Bronchial epithelial cell (primary cell): ENCODE measurements at regions not wholly inside any gene's neighbourhood (a gene's known extent, or its start where the extent isn't known, plus 50 kb on each side); places are given as distances from the start of the nearest gene placed in this dataset.

ENCODE experiments used
- DNase-seq: peaks from one replicate; pipeline ENCODE4 v3.0.0-alpha.2; 2010; ENCODE audit warnings: low read depth
- FAIRE-seq: peaks from 2 replicates; lab custom pipeline; 2011; peaks lifted over from hg19 to GRCh38; lab: Jason Lieb, UNC
- H3K27me3 ChIP-seq: 2 replicates; pipeline ENCODE4 v1.5.1; 2011; ENCODE audit warnings: low read length; ENCODE audit not compliant: control insufficient read depth, insufficient read depth
- H3K36me3 ChIP-seq: 2 replicates; pipeline ENCODE4 v1.5.1; 2011; ENCODE audit warnings: low read length; ENCODE audit not compliant: control insufficient read depth, insufficient read depth
- H3K4me3 ChIP-seq: 2 replicates; pipeline ENCODE4 v1.5.1; 2011; ENCODE audit warnings: mild to moderate bottlenecking, low read depth, low read length, control low read depth
- TF ChIP-seq, protein P1 (sequence below): IDR thresholded peaks from 2 replicates; pipeline ENCODE4 v1.5.1; 2011; ENCODE audit warnings: mild to moderate bottlenecking, moderate library complexity, low read length, control low read depth, inconsistent platforms; ENCODE audit not compliant: insufficient read depth, severe bottlenecking

DNA sequence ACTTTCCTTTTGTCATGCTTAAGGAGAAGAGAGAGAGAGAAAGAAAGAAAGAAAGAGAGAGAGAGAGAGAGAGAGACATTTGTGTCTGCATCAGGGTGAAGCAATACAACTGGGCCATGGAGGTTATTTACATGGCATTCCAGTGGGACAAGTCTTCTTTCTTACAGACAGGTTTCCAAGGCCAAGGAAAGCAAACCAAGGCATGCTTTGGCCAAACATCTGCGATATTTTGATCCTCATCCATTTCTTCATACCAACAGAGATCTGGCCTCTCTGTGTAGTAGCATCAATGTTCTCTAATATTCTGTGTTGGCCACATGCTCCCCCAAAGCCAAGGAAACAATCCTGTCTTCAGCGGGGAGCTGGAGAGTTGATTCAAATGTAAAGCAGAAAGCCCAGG lies 292.1 kb downstream of the SETD4 start:
- H3K36me3 ChIP-seq, result no peaks in the 10 kb centered on the region
- no peak for DNase-seq
- TF ChIP-seq, protein P1, sequence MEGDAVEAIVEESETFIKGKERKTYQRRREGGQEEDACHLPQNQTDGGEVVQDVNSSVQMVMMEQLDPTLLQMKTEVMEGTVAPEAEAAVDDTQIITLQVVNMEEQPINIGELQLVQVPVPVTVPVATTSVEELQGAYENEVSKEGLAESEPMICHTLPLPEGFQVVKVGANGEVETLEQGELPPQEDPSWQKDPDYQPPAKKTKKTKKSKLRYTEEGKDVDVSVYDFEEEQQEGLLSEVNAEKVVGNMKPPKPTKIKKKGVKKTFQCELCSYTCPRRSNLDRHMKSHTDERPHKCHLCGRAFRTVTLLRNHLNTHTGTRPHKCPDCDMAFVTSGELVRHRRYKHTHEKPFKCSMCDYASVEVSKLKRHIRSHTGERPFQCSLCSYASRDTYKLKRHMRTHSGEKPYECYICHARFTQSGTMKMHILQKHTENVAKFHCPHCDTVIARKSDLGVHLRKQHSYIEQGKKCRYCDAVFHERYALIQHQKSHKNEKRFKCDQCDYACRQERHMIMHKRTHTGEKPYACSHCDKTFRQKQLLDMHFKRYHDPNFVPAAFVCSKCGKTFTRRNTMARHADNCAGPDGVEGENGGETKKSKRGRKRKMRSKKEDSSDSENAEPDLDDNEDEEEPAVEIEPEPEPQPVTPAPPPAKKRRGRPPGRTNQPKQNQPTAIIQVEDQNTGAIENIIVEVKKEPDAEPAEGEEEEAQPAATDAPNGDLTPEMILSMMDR, result no peak
- no peaks in the 10 kb centered on the region for H3K27me3 ChIP-seq
- no peak for FAIRE-seq
- no peak overlapping the region for H3K4me3 ChIP-seq

DNA sequence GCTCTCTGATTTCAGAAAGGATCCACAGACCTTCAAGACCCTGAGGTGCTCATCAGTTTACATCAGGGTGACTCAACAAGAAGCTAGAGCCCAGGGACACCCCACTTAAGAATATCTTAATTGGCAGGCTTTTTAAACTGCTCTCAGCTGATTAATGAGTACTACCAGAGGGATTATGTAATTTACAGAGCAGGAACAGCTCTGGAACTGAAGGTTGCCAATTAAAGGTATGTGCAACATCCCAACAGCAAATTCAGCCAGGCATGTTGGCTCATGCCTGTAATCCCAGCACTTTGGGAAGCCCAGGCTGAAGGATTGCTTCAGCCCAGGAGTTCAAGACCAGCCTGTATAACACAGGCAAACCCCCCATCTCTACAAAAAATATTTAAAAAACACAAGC lies 295.7 kb downstream of the SETD4 start:
- no peak overlapping the region for H3K4me3 ChIP-seq
- peak; percentile 81 for DNase-seq

DNA sequence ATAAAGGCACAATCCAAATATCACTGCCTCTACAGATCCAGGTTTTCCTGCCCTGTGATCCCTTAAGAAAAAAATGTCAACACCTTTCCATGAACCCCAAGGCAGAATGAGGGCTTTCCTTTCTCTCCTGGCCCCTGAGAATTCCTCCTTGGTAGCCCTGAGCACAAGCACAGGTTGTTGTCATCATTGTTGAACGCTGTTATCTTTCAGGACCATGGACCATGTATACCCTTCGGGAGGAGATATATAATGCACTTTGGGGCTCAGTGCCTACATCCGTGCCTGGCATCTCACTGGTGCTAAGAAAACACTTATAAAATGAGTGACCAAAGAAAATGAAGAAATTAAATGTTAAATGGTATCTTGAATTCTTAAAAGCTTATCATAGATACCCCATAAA lies 296.2 kb downstream of the SETD4 start:
- H3K36me3 ChIP-seq, result no peaks in the 10 kb centered on the region
- no peak overlapping the region for H3K4me3 ChIP-seq
- DNase-seq (no peak), FAIRE-seq (no peak)
- H3K27me3 ChIP-seq, result no peaks in the 10 kb centered on the region
- TF ChIP-seq, protein P1, result no peak

More for the DNA sequence above, 295.7 kb downstream of the SETD4 start:
- TF ChIP-seq, protein P1, result no peak
- Histone ChIP-seq H3K27me3 (no peaks in the 10 kb centered on the region), H3K36me3 (no peaks in the 10 kb centered on the region)
- FAIRE-seq, result no peak

DNA sequence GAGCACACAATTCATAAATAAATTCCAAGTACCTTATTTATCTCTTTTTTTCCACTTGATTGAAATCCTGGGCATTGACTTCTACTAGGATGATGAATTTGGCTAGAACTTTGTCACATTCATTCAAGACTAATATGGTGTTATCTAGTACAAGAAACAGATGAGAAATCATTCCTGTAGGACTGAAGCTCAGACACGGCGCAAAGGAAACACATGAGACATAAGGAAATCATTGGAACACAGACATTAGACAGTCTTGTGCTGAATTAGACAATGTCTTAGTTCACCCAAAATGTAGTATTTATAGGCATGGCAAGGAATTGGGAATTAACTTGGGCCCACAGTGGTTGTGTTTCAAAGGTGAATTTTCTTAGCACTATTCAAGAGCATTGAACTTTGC lies 305.7 kb downstream of the SETD4 start:
- no peak for FAIRE-seq

DNA sequence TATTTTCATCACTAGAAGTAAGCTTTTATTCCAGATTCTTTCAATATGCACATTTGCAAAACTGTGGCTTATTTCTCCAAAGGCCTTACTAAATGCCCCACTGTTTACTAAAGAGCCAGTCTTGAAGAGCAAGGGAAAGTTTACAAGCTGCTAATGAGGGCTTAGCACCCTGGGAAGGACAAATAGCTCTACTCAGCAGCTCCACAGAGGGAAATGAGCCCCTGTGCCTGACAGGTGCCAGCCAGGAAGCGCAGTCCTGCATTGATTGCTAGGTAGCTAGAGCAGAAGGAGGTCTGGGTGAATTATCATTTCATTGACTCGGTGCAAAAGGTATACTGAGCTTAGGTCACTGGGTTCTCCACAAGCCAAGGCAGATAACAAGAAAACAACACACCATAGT lies 307.0 kb downstream of the SETD4 start:
- TF ChIP-seq, protein P1, result no peak
- Histone ChIP-seq H3K27me3 (no peaks in the 10 kb centered on the region), H3K4me3 (no peak overlapping the region), H3K36me3 (no peaks in the 10 kb centered on the region)
- FAIRE-seq (no peak), DNase-seq (no peak)

More for the DNA sequence above, 305.7 kb downstream of the SETD4 start:
- H3K27me3 ChIP-seq, result no peaks in the 10 kb centered on the region
- TF ChIP-seq, protein P1, result no peak
- H3K36me3 ChIP-seq, result no peaks in the 10 kb centered on the region
- no peak for DNase-seq
- no peak overlapping the region for H3K4me3 ChIP-seq

DNA sequence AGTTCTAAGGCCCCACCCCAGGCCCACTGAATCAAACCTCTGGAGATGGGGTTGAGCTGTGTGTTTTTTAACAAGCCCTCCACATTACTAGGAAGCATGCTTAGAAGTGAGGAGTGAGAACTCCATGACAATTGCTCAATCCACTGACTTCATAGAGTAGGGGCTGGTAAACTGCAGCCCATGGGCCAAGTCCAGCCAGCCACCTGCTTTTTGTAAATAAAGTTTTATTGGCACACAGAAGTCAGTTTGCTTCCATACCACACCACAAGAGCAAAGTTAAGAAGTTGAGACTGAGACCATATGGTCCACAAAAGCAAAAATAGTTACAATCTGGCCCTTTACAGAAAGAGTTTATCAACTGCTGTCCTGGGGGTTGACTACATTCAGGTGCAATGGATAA lies 309.2 kb downstream of the SETD4 start:
- Histone ChIP-seq H3K27me3 (no peaks in the 10 kb centered on the region), H3K36me3 (no peaks in the 10 kb centered on the region), H3K4me3 (no peak overlapping the region)
- no peak for FAIRE-seq
- no peak for DNase-seq
- TF ChIP-seq, protein P1, result no peak
